Thoracic aorta (tissue), 2 donors: ENCODE measurements at regions not wholly inside any gene's neighbourhood (a gene's known extent, or its start where the extent isn't known, plus 50 kb on each side); places are given as distances from the start of the nearest gene placed in this dataset.

ENCODE experiments used
- ATAC-seq: fragments of 150-250 bp; one replicate; pipeline ENCODE4 v1.8.0; 2017; ENCODE audit warnings: low read depth; ENCODE audit not compliant: insufficient number of reproducible peaks, low FRiP score
- DNase-seq: peaks from one replicate; pipeline ENCODE4 v3.0.0-alpha.2; 2020; ENCODE audit warnings: low spot score
- H3K27ac ChIP-seq, 2 donors: fragments of 200-600 bp; sonication (generic); 1 replicate in 1 of 2; 2 replicates in 1 of 2; pipeline ENCODE4 v1.5.1; 2016; ENCODE audit warnings: mild to moderate bottlenecking in 2 of 2, moderate library complexity in 2 of 2
- H3K27me3 ChIP-seq: fragments of 200-600 bp; sonication (generic); replicated peaks from 2 replicates; pipeline ENCODE4 v1.6.0; 2016; ENCODE audit warnings: mild to moderate bottlenecking; ENCODE audit not compliant: insufficient read depth
- H3K36me3 ChIP-seq: fragments of 200-600 bp; sonication (generic); one replicate; pipeline ENCODE4 v1.5.1; 2016
- H3K4me1 ChIP-seq, 2 donors: fragments of 200-600 bp; sonication (generic); 1 replicate in 1 of 2; 2 replicates in 1 of 2; pipeline versions ENCODE4 v1.5.1 to v1.6.0; 2016; ENCODE audit warnings: low read depth in 2 of 2, mild to moderate bottlenecking in 1 of 2; ENCODE audit not compliant: control insufficient read depth in 1 of 2
- H3K4me3 ChIP-seq: fragments of 200-600 bp; sonication (generic); 2 replicates; pipeline ENCODE4 v1.5.1; 2016; ENCODE audit warnings: mild to moderate bottlenecking
- H3K9me3 ChIP-seq: fragments of 200-600 bp; sonication (generic); 2 replicates; pipeline ENCODE4 v1.5.1; 2016
- CTCF ChIP-seq: fragments of 200-600 bp; sonication (generic); IDR thresholded peaks from one replicate; pipeline ENCODE4 v1.5.1; 2019; ENCODE audit warnings: antibody characterized with exemption

DNA sequence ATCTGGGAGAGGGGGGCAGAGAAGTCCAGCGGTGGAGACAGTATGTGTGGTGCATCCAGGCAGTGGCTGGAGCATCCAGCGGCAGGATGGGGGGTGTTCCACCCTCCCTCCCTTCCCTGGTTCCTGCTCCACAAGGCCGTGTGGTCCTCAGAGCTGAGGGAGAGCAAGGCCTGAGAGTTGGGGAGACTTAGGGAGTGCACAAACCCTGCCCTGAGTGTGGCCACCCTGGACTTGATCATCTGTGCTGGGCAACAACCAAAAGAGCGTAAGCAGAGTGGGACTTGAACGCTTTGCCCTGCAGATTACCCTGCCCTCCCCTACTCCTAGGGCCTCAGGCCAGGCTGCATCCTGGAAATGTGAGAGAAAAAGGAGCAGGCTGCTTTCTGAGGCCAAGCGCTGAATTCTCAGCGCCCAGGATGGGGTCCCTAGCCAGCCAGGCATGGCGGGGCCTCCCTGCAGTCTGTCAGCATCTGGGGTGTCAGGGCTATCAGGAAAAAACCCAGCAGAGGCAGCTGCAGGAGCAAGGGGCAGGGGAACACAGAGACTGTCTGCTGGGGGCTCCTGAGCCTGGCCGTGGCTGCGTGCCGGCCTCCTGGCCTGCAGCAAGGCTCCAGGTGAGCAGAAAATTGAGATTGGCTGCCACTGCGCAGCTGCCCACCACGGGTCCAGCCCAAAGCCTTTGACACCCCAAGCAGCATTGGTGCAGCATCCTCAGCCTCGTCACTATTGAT is 266.2 kb downstream of the NPHP4 start:
- Histone ChIP-seq H3K27me3 (no peaks in the 10 kb centered on the region), H3K4me1 (no peaks in the 10 kb centered on the region), H3K36me3 (no peaks in the 10 kb centered on the region), H3K4me3 (no peak overlapping the region), H3K27ac (no peak overlapping the region), H3K9me3 (no peaks in the 10 kb centered on the region)
- ATAC-seq = no peak
- no peak for TF ChIP-seq CTCF
- no peak for DNase-seq

- Histone ChIP-seq H3K36me3 (no peaks in the 10 kb centered on the region), H3K9me3 (no peaks in the 10 kb centered on the region), H3K4me1 (no peaks in the 10 kb centered on the region), H3K27me3 (no peaks in the 10 kb centered on the region), H3K4me3 (no peak overlapping the region), H3K27ac (no peak overlapping the region)
- ATAC-seq = no peak
- no peak for TF ChIP-seq CTCF
- no peak for DNase-seq
These were observed 266.8 kb downstream of the NPHP4 start for GRCh38 chr1:5725406-5725805.

- DNase-seq (no peak), ATAC-seq (no peak)
- Histone ChIP-seq H3K27me3 (no peaks in the 10 kb centered on the region), H3K4me1 (no peaks in the 10 kb centered on the region), H3K27ac (no peak overlapping the region), H3K36me3 (no peaks in the 10 kb centered on the region), H3K4me3 (no peak overlapping the region), H3K9me3 (no peaks in the 10 kb centered on the region)
- no peak for TF ChIP-seq CTCF
These were observed 267.4 kb downstream of the NPHP4 start for GRCh38 chr1:5724847-5725246.

DNA sequence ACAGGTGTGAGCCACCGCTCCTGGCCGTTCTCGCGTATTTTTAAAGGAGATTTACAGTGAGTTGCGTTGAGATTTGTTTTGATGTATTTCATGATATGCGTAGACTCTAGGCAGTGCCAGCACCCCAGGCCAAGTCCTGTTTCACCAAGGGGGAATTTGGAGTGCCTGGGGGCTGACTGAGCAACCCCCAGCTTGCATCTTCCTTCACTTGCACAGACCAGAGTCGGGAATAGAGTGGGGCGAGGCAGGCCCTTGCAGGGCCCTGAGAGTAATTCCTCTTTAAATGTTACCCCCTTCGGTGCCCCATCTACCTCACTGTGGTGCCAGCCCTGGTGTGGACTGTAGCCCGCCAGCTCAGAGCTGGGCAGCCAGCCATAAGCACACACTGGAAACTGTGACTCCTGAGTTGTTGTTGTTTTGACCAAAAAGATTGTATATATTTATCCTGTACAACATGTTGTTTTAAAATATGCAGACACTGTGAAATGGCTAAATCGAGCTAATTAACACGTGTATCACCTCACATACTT is 269.5 kb downstream of the NPHP4 start:
- no peaks in the 10 kb centered on the region for H3K27me3 ChIP-seq
- DNase-seq (no peak), ATAC-seq (no peak)
- TF ChIP-seq CTCF = no peak
- no peak overlapping the region for H3K4me3 ChIP-seq
- no peaks in the 10 kb centered on the region for H3K9me3 ChIP-seq
- H3K27ac ChIP-seq = no peak overlapping the region
- H3K36me3 ChIP-seq = no peaks in the 10 kb centered on the region
- H3K4me1 ChIP-seq = no peaks in the 10 kb centered on the region

DNA sequence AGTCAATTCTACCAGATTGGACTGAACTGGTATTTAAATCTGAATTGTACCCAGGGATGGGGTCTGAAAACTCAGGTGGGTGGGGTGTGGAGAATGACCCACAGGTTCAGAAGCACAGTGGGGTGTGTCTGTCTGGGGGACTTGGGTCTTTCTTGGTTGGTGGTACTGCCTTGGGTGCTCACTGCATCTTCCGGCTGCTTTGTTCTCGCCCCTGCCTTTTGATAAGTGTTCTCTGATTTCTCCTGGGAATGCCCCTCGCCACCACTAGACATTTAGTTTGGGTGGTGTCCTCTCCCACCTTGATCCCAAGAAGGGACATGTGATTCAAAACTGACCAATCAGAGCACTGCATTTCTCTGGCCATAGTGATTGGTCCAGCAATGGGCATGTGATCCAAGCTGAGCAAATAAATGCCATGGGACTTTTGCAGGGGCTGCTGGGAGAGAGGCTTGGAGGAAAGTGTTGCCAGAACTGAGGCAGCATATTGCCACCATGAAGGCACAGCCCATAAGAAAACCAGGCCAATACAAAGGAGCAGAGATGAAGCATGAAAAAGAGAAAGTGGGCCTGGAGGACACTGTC is 270.5 kb downstream of the NPHP4 start:
- no peak for TF ChIP-seq CTCF
- no peak for DNase-seq

More for the DNA sequence above, 270.5 kb downstream of the NPHP4 start:
- H3K36me3 ChIP-seq = no peaks in the 10 kb centered on the region
- no peak overlapping the region for H3K4me3 ChIP-seq
- no peak overlapping the region for H3K27ac ChIP-seq
- ATAC-seq = no peak
- H3K27me3 ChIP-seq = no peaks in the 10 kb centered on the region
- H3K9me3 ChIP-seq = no peaks in the 10 kb centered on the region
- no peaks in the 10 kb centered on the region for H3K4me1 ChIP-seq
